Parathyroid adenoma (tissue), 2 donors: ENCODE measurements at regions not wholly inside any gene's neighbourhood (a gene's known extent, or its start where the extent isn't known, plus 50 kb on each side); places are given as distances from the start of the nearest gene placed in this dataset.
A peak's percentile ranks its signal among the peaks of the same experiment; 100 is the strongest.

ENCODE experiments used
- H2AFZ ChIP-seq: fragments of 300-600 bp; sonication (generic); one replicate; pipeline ENCODE4 v1.7.0; 2017; ENCODE audit warnings: antibody characterized with exemption, mild to moderate bottlenecking
- H3K27ac ChIP-seq: fragments of 300-600 bp; sonication (generic); one replicate; pipeline ENCODE4 v1.7.0; 2017
- H3K27me3 ChIP-seq: fragments of 300-600 bp; sonication (generic); one replicate; pipeline ENCODE4 v1.7.0; 2017; ENCODE audit warnings: low read length; ENCODE audit not compliant: control insufficient read depth, insufficient read depth
- H3K36me3 ChIP-seq: fragments of 300-600 bp; sonication (generic); one replicate; pipeline ENCODE4 v1.7.0; 2017; ENCODE audit warnings: low read length; ENCODE audit not compliant: control insufficient read depth, insufficient read depth
- H3K4me1 ChIP-seq: fragments of 300-600 bp; sonication (generic); one replicate; pipeline ENCODE4 v1.7.0; 2017; ENCODE audit warnings: control low read depth
- H3K4me2 ChIP-seq: fragments of 300-600 bp; sonication (generic); one replicate; pipeline ENCODE4 v1.7.0; 2017; ENCODE audit warnings: low read length
- H3K4me3 ChIP-seq: fragments of 300-600 bp; sonication (generic); one replicate; pipeline ENCODE4 v1.7.0; 2017; ENCODE audit warnings: low read depth, low read length
- H3K79me2 ChIP-seq: fragments of 300-600 bp; sonication (generic); one replicate; pipeline ENCODE4 v1.7.0; 2017; ENCODE audit warnings: control low read depth
- H3K9ac ChIP-seq: fragments of 300-600 bp; sonication (generic); one replicate; pipeline ENCODE4 v1.7.0; 2017; ENCODE audit warnings: mild to moderate bottlenecking
- H3K9me3 ChIP-seq: fragments of 300-600 bp; sonication (generic); one replicate; pipeline ENCODE4 v1.7.0; 2017; ENCODE audit warnings: low read length; ENCODE audit not compliant: control insufficient read depth
- TF ChIP-seq, protein P1 (sequence below): fragments of 300-600 bp; sonication (generic); IDR thresholded peaks from one replicate; pipeline ENCODE4 v1.7.0; 2017; ENCODE audit warnings: antibody characterized with exemption, mild to moderate bottlenecking
- donor health status: primary hyperparathyroidism.

DNA sequence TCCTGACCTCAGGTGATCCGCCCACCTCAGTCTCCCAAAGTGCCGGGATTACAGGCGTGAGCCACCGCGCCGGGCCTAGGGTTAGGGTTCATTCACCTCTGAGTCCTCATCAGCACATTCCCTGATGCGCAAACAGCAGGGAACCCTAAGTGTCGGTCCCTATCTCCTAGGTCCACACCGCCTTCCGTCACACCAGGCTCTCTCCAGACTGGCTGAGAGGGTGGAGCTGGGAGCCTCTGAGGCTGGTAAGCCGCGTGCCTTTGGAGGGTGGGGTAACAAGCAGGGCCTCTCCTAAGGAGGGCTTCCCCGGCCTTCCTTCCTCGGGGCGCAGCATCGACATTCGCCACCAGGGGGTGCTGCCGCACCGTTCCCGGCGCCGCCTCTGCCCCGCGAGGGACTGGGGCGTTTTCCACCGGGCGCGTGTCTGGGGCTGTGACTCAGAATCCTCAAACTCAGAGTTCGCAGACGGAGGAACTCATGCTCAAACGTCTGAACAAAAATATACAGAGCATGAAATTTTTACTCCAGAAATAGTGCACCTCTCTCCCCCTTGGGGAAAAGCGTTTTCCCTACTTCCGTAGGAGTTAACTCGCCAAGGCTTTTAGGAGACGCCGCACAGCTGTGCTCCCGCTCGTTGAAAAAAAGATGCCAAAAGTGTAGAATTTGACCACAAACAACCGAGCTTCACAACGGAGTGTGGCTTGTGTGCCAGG lies 63.9 kb upstream of the ASAP2 start:
- H3K9me3 ChIP-seq = no peaks in the 10 kb centered on the region
- TF ChIP-seq, protein P1, sequence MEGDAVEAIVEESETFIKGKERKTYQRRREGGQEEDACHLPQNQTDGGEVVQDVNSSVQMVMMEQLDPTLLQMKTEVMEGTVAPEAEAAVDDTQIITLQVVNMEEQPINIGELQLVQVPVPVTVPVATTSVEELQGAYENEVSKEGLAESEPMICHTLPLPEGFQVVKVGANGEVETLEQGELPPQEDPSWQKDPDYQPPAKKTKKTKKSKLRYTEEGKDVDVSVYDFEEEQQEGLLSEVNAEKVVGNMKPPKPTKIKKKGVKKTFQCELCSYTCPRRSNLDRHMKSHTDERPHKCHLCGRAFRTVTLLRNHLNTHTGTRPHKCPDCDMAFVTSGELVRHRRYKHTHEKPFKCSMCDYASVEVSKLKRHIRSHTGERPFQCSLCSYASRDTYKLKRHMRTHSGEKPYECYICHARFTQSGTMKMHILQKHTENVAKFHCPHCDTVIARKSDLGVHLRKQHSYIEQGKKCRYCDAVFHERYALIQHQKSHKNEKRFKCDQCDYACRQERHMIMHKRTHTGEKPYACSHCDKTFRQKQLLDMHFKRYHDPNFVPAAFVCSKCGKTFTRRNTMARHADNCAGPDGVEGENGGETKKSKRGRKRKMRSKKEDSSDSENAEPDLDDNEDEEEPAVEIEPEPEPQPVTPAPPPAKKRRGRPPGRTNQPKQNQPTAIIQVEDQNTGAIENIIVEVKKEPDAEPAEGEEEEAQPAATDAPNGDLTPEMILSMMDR = peak; percentile 100
- H3K36me3 ChIP-seq = no peaks in the 10 kb centered on the region
- H3K4me3 ChIP-seq = peak overlapping the region; percentile 20
- H3K4me2 ChIP-seq = peak overlapping the region; percentile 58
- H3K4me1 ChIP-seq = peaks cover 8% of the 10 kb centered on the region
- peak overlapping the region; percentile 74 for H2AFZ ChIP-seq
- H3K9ac ChIP-seq = no peak overlapping the region
- H3K27ac ChIP-seq = no peak overlapping the region
- peaks cover 2% of the 10 kb centered on the region for H3K79me2 ChIP-seq
- H3K27me3 ChIP-seq = no peaks in the 10 kb centered on the region

DNA sequence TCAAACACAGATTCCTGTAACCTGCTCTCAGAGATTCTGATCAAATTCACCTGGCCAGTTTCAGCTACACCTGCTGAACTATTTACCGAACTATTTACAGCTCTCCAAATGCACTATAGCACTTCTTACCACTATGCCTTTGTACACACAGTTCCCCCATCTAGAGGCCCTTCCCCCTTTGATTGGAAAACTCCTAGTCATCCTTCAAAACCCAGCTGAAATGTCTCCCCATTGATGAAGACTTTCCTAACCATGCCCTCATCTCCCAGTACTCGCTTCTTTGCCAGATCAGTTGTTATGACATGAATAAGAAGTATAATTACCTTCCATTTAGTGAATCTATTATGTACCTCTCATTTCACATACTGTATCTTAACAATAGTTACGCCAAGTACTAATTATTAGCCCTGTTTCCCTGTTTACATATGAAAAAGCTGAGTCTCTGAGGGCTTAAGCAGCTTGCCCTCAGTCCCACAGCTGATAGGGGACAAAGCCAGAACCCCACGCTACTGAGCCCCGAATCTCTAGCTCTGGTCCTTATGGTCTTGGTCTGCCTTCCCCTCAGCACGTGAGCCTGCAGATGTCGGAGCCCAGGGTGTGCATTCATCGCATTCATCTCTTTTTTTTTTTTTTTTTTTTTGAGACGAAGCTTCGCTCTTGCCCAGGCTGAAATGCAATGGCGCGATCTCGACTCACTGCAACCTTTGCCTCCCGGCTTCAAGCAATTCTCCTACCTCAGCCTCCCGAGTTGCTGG lies 64.7 kb upstream of the ASAP2 start:
- Histone ChIP-seq H3K4me3 (no peak overlapping the region), H3K79me2 (peaks cover 2% of the 10 kb centered on the region), H3K4me2 (no peak overlapping the region), H3K27ac (no peak overlapping the region), H3K27me3 (no peaks in the 10 kb centered on the region), H3K36me3 (no peaks in the 10 kb centered on the region), H3K9me3 (no peaks in the 10 kb centered on the region), H3K9ac (no peak overlapping the region), H3K4me1 (peaks cover 8% of the 10 kb centered on the region), H2AFZ (no peak overlapping the region)
- TF ChIP-seq, protein P1 = no peak

DNA sequence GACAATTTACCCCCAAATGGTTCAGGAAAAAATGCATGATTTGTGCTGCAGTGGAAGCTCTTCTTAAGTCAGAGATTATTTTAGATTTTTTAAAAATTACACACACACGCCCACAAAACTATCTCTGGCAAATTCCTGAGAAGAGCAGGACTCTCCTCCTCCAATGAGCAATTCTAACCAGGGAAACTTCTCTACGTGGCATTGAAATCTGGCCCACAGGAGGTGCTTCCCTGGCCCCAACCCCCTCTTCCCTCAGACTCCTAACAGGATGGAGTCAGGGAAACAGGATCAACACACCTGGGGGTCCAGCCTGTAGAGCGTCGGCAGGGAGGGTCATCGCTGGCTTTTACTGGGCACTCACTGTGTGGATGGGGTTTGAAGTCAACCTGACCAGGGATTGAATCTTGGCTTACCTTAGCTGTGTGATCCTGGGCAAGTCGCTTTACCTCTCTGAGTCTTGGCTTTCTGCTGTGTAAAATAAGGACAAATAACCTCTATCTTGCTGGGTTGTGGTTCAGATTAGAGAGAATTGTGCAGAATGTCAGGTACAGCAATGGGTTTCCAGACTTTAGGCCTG lies 65.4 kb upstream of the ASAP2 start:
- H3K4me3 ChIP-seq = no peak overlapping the region
- H3K27ac ChIP-seq = no peak overlapping the region
- peaks cover 2% of the 10 kb centered on the region for H3K79me2 ChIP-seq
- TF ChIP-seq, protein P1 = no peak
- H3K9me3 ChIP-seq = no peaks in the 10 kb centered on the region
- peaks cover 8% of the 10 kb centered on the region for H3K4me1 ChIP-seq
- H3K36me3 ChIP-seq = no peaks in the 10 kb centered on the region
- H3K9ac ChIP-seq = no peak overlapping the region
- H2AFZ ChIP-seq = no peak overlapping the region
- no peaks in the 10 kb centered on the region for H3K27me3 ChIP-seq
- no peak overlapping the region for H3K4me2 ChIP-seq

DNA sequence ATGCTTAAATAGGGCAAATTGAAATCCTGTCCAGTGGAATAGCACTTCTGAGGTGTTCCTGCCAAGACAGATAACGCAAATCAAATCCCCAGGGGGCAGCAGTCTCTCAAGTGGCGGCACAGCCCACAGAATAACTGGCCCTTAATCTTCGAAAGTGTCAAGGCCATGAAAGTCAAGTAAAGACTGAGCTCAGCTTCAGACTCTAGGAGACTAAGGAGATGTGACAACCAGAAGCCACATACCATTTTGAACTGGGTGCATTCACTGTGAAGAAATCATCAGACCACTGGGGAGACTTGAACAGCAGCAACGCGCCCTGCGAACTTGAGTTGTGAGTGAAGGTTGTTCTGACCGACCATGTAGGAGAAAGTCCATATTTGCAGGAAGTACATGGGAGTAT lies 66.0 kb upstream of the ASAP2 start:
- Histone ChIP-seq H3K27ac (no peak overlapping the region), H3K9me3 (no peaks in the 10 kb centered on the region), H3K4me1 (peaks cover 8% of the 10 kb centered on the region), H3K27me3 (no peaks in the 10 kb centered on the region), H3K79me2 (peaks cover 2% of the 10 kb centered on the region), H3K9ac (no peak overlapping the region), H3K4me2 (no peak overlapping the region), H2AFZ (no peak overlapping the region), H3K4me3 (no peak overlapping the region), H3K36me3 (no peaks in the 10 kb centered on the region)
- TF ChIP-seq, protein P1 = no peak
